Fibroblast of lung (primary cell): ENCODE measurements at regions not wholly inside any gene's neighbourhood (a gene's known extent, or its start where the extent isn't known, plus 50 kb on each side); places are given as distances from the start of the nearest gene placed in this dataset.

Experiments used
- EZH2 ChIP-seq: IDR thresholded peaks from 2 replicates; pipeline ENCODE4 v1.5.1; 2012; ENCODE audit warnings: low read length, control low read depth, mild to moderate bottlenecking; ENCODE audit errors: missing control alignments
- TF ChIP-seq, protein P1 (sequence below), 2 donors: IDR thresholded peaks in 1 of 2; conservative IDR thresholded peaks in 1 of 2; 1 replicate in 1 of 2; 2 replicates in 1 of 2; pipeline ENCODE4 v1.5.1; 2011 to 2012; ENCODE audit warnings: low read length in 2 of 2, control low read depth in 1 of 2, inconsistent platforms in 1 of 2, low read depth in 1 of 2, mild to moderate bottlenecking in 1 of 2

DNA sequence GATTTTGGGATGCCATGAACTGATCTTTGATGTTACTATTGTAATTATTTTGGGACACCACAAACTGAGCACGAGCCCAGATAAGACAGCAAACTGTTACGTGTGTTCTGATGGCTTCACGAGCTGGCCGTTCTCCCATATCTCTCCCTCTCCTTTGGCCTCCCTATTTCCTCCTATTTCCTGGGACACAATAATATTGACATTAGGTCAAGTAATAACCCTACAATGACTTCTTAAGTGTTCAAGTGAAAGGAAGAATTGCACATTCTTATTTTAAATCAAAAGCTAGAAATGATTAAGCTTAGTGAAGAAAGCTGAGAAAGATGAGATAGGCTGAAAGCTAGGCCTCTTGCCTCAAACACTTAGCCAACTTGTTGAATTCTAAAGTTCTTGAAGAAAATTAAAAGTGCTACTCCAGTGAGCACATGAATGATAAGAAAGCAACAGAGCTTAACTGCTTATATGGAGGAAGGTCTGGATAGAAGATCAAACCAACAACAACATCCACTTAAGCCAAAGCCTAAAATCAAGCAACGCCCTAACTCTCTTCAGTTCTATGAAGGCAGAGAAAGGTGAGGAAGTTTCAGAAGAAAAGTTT is 247.1 kb downstream of the LRRC70 start:
- TF ChIP-seq EZH2: no peak
- TF ChIP-seq, protein P1, sequence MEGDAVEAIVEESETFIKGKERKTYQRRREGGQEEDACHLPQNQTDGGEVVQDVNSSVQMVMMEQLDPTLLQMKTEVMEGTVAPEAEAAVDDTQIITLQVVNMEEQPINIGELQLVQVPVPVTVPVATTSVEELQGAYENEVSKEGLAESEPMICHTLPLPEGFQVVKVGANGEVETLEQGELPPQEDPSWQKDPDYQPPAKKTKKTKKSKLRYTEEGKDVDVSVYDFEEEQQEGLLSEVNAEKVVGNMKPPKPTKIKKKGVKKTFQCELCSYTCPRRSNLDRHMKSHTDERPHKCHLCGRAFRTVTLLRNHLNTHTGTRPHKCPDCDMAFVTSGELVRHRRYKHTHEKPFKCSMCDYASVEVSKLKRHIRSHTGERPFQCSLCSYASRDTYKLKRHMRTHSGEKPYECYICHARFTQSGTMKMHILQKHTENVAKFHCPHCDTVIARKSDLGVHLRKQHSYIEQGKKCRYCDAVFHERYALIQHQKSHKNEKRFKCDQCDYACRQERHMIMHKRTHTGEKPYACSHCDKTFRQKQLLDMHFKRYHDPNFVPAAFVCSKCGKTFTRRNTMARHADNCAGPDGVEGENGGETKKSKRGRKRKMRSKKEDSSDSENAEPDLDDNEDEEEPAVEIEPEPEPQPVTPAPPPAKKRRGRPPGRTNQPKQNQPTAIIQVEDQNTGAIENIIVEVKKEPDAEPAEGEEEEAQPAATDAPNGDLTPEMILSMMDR (conservative IDR thresholded peaks at IDR 0.05 in 1 of 2, IDR thresholded peaks at IDR 0.05 in 1 of 2; ENCODE audit: low read depth in 1 of 2, low read length in 2 of 2): no peak
